SK-N-SH (cell line): ENCODE measurements at regions not wholly inside any gene's neighbourhood (a gene's known extent, or its start where the extent isn't known, plus 50 kb on each side); places are given as distances from the start of the nearest gene placed in this dataset.

Experiments
- CTCF ChIA-PET: fragments of 300-600, 350-600 bp; formaldehyde crosslinking; extraction: SDS; loops from one replicate; lab custom pipeline; 2021; lab: Yijun Ruan, JAX
- POLR2A ChIA-PET: fragments of 350-600 bp; sonication (Branson Sonifier 250); formaldehyde crosslinking; extraction: SDS; loops from one replicate; lab custom pipeline; 2020; ENCODE audit warnings: antibody characterized with exemption, inconsistent platforms; lab: Yijun Ruan, JAX
- DNase-seq: peaks from one replicate; pipeline ENCODE4 v3.0.0; 2012
- H2AFZ ChIP-seq: fragments of 200-600 bp; sonication (generic); 2 replicates; pipeline ENCODE4 v1.8.1; 2016; ENCODE audit warnings: antibody characterized with exemption, mild to moderate bottlenecking, low read depth
- H3F3A ChIP-seq: fragments of 200-600 bp; sonication (generic); replicated peaks from 2 replicates; pipeline ENCODE3; 2016; ENCODE audit warnings: antibody characterized with exemption, mild to moderate bottlenecking; ENCODE audit not compliant: insufficient read depth
- H3K27ac ChIP-seq, 2 experiments: fragments of 200-500 bp in 1 of 2; fragments of 200-600 bp in 1 of 2; sonication (Bioruptor generic) in 1 of 2; sonication (generic), shearing (Covaris generic) in 1 of 2; 2 replicates each; pipeline versions ENCODE4 v1.5.1 to v1.6.1; 2014 to 2016; ENCODE audit warnings: low read depth in 2 of 2, inconsistent platforms in 1 of 2, low read length in 1 of 2, mild to moderate bottlenecking in 1 of 2, mixed read lengths in 1 of 2
- H3K27me3 ChIP-seq: fragments of 200-600 bp; sonication (generic), shearing (Covaris generic); 2 replicates; pipeline ENCODE4 v1.6.1; 2016; ENCODE audit warnings: mixed run types; ENCODE audit not compliant: insufficient read depth
- H3K36me3 ChIP-seq, 2 experiments: fragments of 200-500 bp in 1 of 2; fragments of 200-600 bp in 1 of 2; sonication (Bioruptor generic) in 1 of 2; sonication (generic) in 1 of 2; replicated peaks in 1 of 2; 2 replicates each; pipeline versions ENCODE3 to v1.5.1; 2014 to 2016; ENCODE audit warnings: low read length in 1 of 2, mild to moderate bottlenecking in 1 of 2; ENCODE audit not compliant: insufficient read depth in 2 of 2, control insufficient read depth in 1 of 2
- H3K4me1 ChIP-seq, 2 experiments: fragments of 200-500 bp in 1 of 2; fragments of 200-600 bp in 1 of 2; sonication (Bioruptor generic) in 1 of 2; sonication (generic), shearing (Covaris generic) in 1 of 2; 2 replicates each; pipeline versions ENCODE4 v1.5.1 to v1.6.1; 2014 to 2016; ENCODE audit warnings: low read depth in 1 of 2, low read length in 1 of 2, mixed run types in 1 of 2; ENCODE audit not compliant: insufficient read depth in 2 of 2, control insufficient read depth in 1 of 2
- H3K4me2 ChIP-seq: fragments of 200-600 bp; sonication (generic), shearing (Covaris generic); 2 replicates; pipeline ENCODE4 v1.6.1; 2017; ENCODE audit warnings: mixed run types
- H3K4me3 ChIP-seq, 2 experiments: fragments of 200-500 bp in 1 of 2; fragments of 200-600 bp in 1 of 2; sonication (Bioruptor generic) in 1 of 2; sonication (generic), shearing (Covaris generic) in 1 of 2; 2 replicates each; pipeline versions ENCODE4 v1.5.1 to v1.8.1; 2014 to 2016; ENCODE audit warnings: low read depth in 2 of 2, inconsistent platforms in 1 of 2, low read length in 1 of 2, mild to moderate bottlenecking in 1 of 2, mixed read lengths in 1 of 2, moderate library complexity in 1 of 2
- H3K79me2 ChIP-seq: fragments of 200-600 bp; sonication (generic); 2 replicates; pipeline ENCODE4 v1.8.1; 2017; ENCODE audit warnings: mild to moderate bottlenecking; ENCODE audit not compliant: insufficient read depth
- H3K9ac ChIP-seq: fragments of 200-600 bp; sonication (generic); 2 replicates; pipeline ENCODE4 v1.6.1; 2017; ENCODE audit warnings: mixed run types
- H3K9me2 ChIP-seq: fragments of 200-600 bp; sonication (generic); 2 replicates; pipeline ENCODE4 v1.6.1; 2017; ENCODE audit warnings: mixed run types
- H3K9me3 ChIP-seq: fragments of 200-600 bp; sonication (generic); 2 replicates; pipeline ENCODE4 v1.6.1; 2017; ENCODE audit warnings: mixed run types, mild to moderate bottlenecking, moderate library complexity
- H4K20me1 ChIP-seq: fragments of 200-600 bp; sonication (generic); 2 replicates; pipeline ENCODE4 v1.6.1; 2017; ENCODE audit warnings: mild to moderate bottlenecking, mixed run types; ENCODE audit not compliant: insufficient read depth
- EP300 ChIP-seq, 2 experiments: IDR thresholded peaks; 2 replicates each; pipeline versions ENCODE4 v1.4.0 to v1.6.1; 2012; ENCODE audit warnings: borderline replicate concordance in 1 of 2, low read depth in 1 of 2, low read length in 1 of 2
- FOSL2 ChIP-seq: IDR thresholded peaks from 2 replicates; pipeline ENCODE4 v1.4.0; 2012; ENCODE audit warnings: low read depth, mild to moderate bottlenecking, moderate library complexity, borderline replicate concordance
- NFIC ChIP-seq: IDR thresholded peaks from 2 replicates; pipeline ENCODE4 v1.4.0; 2012; ENCODE audit warnings: borderline replicate concordance
- REST ChIP-seq: IDR thresholded peaks from 2 replicates; pipeline ENCODE4 v1.6.1; 2012; ENCODE audit warnings: mild to moderate bottlenecking, low read depth, low read length, moderate library complexity
- SIN3A ChIP-seq: IDR thresholded peaks from 2 replicates; pipeline ENCODE4 v1.6.1; 2012; ENCODE audit warnings: low read depth, mild to moderate bottlenecking, low read length, moderate library complexity, borderline replicate concordance
- SMC3 ChIP-seq: IDR thresholded peaks from 2 replicates; pipeline ENCODE4 v1.6.1; 2012; ENCODE audit warnings: low read depth, low read length, improper control_type of control experiment
- TAF1 ChIP-seq: IDR thresholded peaks from 2 replicates; pipeline ENCODE4 v1.6.1; 2012; ENCODE audit warnings: low read depth, mild to moderate bottlenecking, low read length, moderate library complexity, borderline replicate concordance
- TCF12 ChIP-seq: IDR thresholded peaks from 2 replicates; pipeline ENCODE4 v1.4.0; 2012
- TEAD4 ChIP-seq: IDR thresholded peaks from 2 replicates; pipeline ENCODE4 v1.4.0; 2012; ENCODE audit warnings: mild to moderate bottlenecking, borderline replicate concordance; ENCODE audit not compliant: insufficient read depth
- WGBS: methylation state at CpG from one replicate; pipeline ENCODE4 v1.1.6; 2017; ENCODE audit warnings: low lambda C conversion rate; 5-methylcytosine and 5-hydroxymethylcytosine counted together

- Histone ChIP-seq H3K27me3 (no peaks in the 10 kb centered on the region), H2AFZ (peak overlapping the region; percentile 82; the same call in 1 of the 2 replicates), H3K9me2 (no peaks in the 10 kb centered on the region), H3K79me2 (no peaks in the 10 kb centered on the region), H3F3A (peaks cover 34% of the 10 kb centered on the region), H3K27ac (peak overlapping the region; percentile 79 to 87), H3K9ac (peak overlapping the region; percentile 43), H3K4me3 (no peak overlapping the region; a peak in 1 of 4 replicates), H3K36me3 (no peaks in the 10 kb centered on the region), H3K9me3 (no peaks in the 10 kb centered on the region), H4K20me1 (no peaks in the 10 kb centered on the region), H3K4me1 (no peaks in the 10 kb centered on the region; a peak in 2 of 4 replicates), H3K4me2 (peak overlapping the region; percentile 56; the same call in 1 of the 2 replicates)
- ChIA-PET CTCF (no interaction called here), POLR2A (no interaction called here)
- 15% methylated on average over 7 of the region's 7 CpGs for WGBS
- TF ChIP-seq EP300 (IDR thresholded peaks at IDR 0.05; ENCODE audit: borderline replicate concordance in 1 of 2, low read depth in 1 of 2, low read length in 1 of 2) (0 out of 4 replicates have a peak, but pooled peaks of 1 of the 2 experiments have one; percentile 15), NFIC (peak; percentile 19; the same call in 1 of the 2 replicates), TAF1 (no peak), SMC3 (no peak), TCF12 (peak; percentile 80), TEAD4 (0 out of 2 replicates have a peak, but pooled peaks have one; percentile 18), FOSL2 (peak; percentile 5; the same call in 1 of the 2 replicates)
- no peak for DNase-seq
Observed at GRCh38 chr6:140541288-140541687, 1166.8 kb upstream of the CITED2 start.

GRCh38 chr6:140540743-140541142, 1166.3 kb upstream of the CITED2 start:
- no peak for TF ChIP-seq REST
- TF ChIP-seq SIN3A, result no peak
- Histone ChIP-seq H3K9ac (peak overlapping the region; percentile 43; the same call in 1 of the 2 replicates), H3K27ac (peak overlapping the region; percentile 79 to 87), H3K79me2 (no peaks in the 10 kb centered on the region), H3K4me3 (no peak overlapping the region), H3K9me2 (no peaks in the 10 kb centered on the region), H3K4me1 (no peaks in the 10 kb centered on the region; a peak in 2 of 4 replicates), H2AFZ (peak overlapping the region; percentile 82; the same call in 1 of the 2 replicates), H3K4me2 (peak overlapping the region; percentile 56; the same call in 1 of the 2 replicates), H3K9me3 (peaks cover 3% of the 10 kb centered on the region; the same call in 1 of the 2 replicates), H3K27me3 (no peaks in the 10 kb centered on the region), H3F3A (peaks cover 36% of the 10 kb centered on the region), H4K20me1 (no peaks in the 10 kb centered on the region), H3K36me3 (peaks cover 0 to 5% of the 10 kb centered on the region in 2 experiments)
- ChIA-PET CTCF (no interaction called here), POLR2A (no interaction called here)
- DNase-seq, result no peak
- WGBS, result 49% methylated on average over 1 of the region's 1 CpG
